Natural killer cell (primary cell): ENCODE measurements at regions not wholly inside any gene's neighbourhood (a gene's known extent, or its start where the extent isn't known, plus 50 kb on each side); places are given as distances from the start of the nearest gene placed in this dataset.

ENCODE experiments used
- ATAC-seq, 3 donors: fragments of 150-1000 bp in 2 of 3; fragments of 200-7000 bp in 1 of 3; cut with Tn5 transposase; 1 replicate in 1 of 3; 2 replicates in 2 of 3; pipeline ENCODE4 v1.10.0; 2021; ENCODE audit warnings: mild to moderate bottlenecking in 2 of 3, moderate library complexity in 2 of 3
- DNase-seq, 2 donors: peaks; one replicate each; pipeline versions ENCODE4 v3.0.0 to v3.0.0-alpha.2; 2013 to 2021; ENCODE audit warnings: mixed read lengths in 1 of 2
- H3K27ac ChIP-seq: one replicate; pipeline ENCODE4 v1.5.1; 2013; ENCODE audit warnings: mild to moderate bottlenecking, low read length
- H3K27me3 ChIP-seq: one replicate; pipeline ENCODE4 v1.6.1; 2013; ENCODE audit warnings: low read length; ENCODE audit not compliant: control insufficient read depth, insufficient read depth
- H3K36me3 ChIP-seq: one replicate; pipeline ENCODE4 v1.6.1; 2013; ENCODE audit warnings: low read length; ENCODE audit not compliant: control insufficient read depth, insufficient read depth
- H3K4me1 ChIP-seq: one replicate; pipeline ENCODE4 v1.6.1; 2013; ENCODE audit warnings: low read length; ENCODE audit not compliant: control insufficient read depth, insufficient read depth
- H3K4me3 ChIP-seq: one replicate; pipeline ENCODE4 v1.5.1; 2013; ENCODE audit warnings: low read length
- H3K9me3 ChIP-seq: one replicate; pipeline ENCODE4 v1.6.1; 2013; ENCODE audit warnings: low read length; ENCODE audit not compliant: control insufficient read depth, insufficient read depth
- H3K27ac Mint-ChIP-seq, 2 donors: one replicate each; pipeline ENCODE4 v1.8.0; 2022; ENCODE audit warnings: mild to moderate bottlenecking in 2 of 2, mixed read lengths in 2 of 2, moderate library complexity in 1 of 2
- H3K27me3 Mint-ChIP-seq, 2 donors: one replicate each; pipeline ENCODE4 v1.8.0; 2022; ENCODE audit warnings: low read depth in 2 of 2, mixed read lengths in 2 of 2
- H3K36me3 Mint-ChIP-seq: one replicate; pipeline ENCODE4 v1.8.0; 2022; ENCODE audit warnings: mixed read lengths
- H3K4me1 Mint-ChIP-seq, 2 donors: one replicate each; pipeline ENCODE4 v1.8.0; 2022; ENCODE audit warnings: mixed read lengths in 2 of 2
- H3K4me3 Mint-ChIP-seq: one replicate; pipeline ENCODE4 v1.8.0; 2022; ENCODE audit warnings: mild to moderate bottlenecking, moderate library complexity, mixed read lengths
- H3K9me3 Mint-ChIP-seq, 2 donors: one replicate each; pipeline ENCODE4 v1.8.0; 2022; ENCODE audit warnings: mixed read lengths in 2 of 2
- CTCF ChIP-seq: fragments of 200-600 bp; IDR thresholded peaks from one replicate; pipeline ENCODE4 v1.8.0; 2022; ENCODE audit warnings: antibody characterized with exemption
- WGBS: methylation state at CpG from one replicate; pipeline ENCODE4 v1.1.7; 2013; ENCODE audit warnings: missing lambda C conversion rate; ENCODE audit not compliant: insufficient coverage; 5-methylcytosine and 5-hydroxymethylcytosine counted together
- intact Hi-C: fragments of 100-400 bp; cut with micrococcal nuclease; formaldehyde crosslinking; loops from one replicate; pipeline ENCODE4 v1.14.2; 2022

DNA sequence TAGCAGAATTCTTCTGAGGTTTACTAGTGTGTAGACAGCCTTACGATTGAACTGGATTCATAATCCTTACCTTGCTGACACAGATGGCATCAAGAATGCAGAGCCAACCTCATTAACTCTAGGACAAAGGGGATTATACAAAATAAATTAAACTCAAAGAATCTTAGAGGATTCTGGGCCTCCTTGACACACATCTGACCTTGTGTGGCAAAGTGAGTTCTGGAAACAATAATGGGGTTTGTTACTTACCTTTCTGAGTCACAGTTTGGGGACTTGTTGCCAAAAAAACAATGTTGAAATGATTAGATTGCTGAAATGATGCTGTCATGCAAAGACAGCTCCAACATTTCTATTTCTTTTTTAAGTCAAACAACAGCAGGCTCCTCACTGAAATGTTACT lies 179.1 kb upstream of the ISX start:
- 80% methylated on average over 1 of the region's 1 CpG for WGBS
- peaks cover 4 to 7% of the 10 kb centered on the region in 2 donors for H3K27me3 Mint-ChIP-seq
- H3K4me3 ChIP-seq: no peak overlapping the region
- H3K36me3 Mint-ChIP-seq: no peaks in the 10 kb centered on the region
- no peaks in the 10 kb centered on the region for H3K4me1 Mint-ChIP-seq
- no peaks in the 10 kb centered on the region for H3K27me3 ChIP-seq
- H3K4me1 ChIP-seq: no peaks in the 10 kb centered on the region
- H3K36me3 ChIP-seq: no peaks in the 10 kb centered on the region
- no peak overlapping the region for H3K27ac Mint-ChIP-seq
- no peak overlapping the region for H3K27ac ChIP-seq
- H3K9me3 Mint-ChIP-seq: peaks cover 0 to 2% of the 10 kb centered on the region in 2 donors
- intact Hi-C loops: no loop called here
- no peak overlapping the region for H3K4me3 Mint-ChIP-seq
- TF ChIP-seq CTCF: no peak
- no peak for DNase-seq
- H3K9me3 ChIP-seq: peaks cover 6% of the 10 kb centered on the region
- ATAC-seq: no peak

GRCh38 chr22:34897126-34897525 lies 168.8 kb upstream of the ISX start:
- Histone ChIP-seq H3K9me3 (no peaks in the 10 kb centered on the region), H3K27ac (no peak overlapping the region), H3K36me3 (no peaks in the 10 kb centered on the region), H3K4me3 (no peak overlapping the region), H3K27me3 (no peaks in the 10 kb centered on the region), H3K4me1 (no peaks in the 10 kb centered on the region)
- intact Hi-C loops: no loop called here
- no peak overlapping the region for H3K27ac Mint-ChIP-seq
- H3K4me1 Mint-ChIP-seq: no peaks in the 10 kb centered on the region
- peaks cover 0 to 2% of the 10 kb centered on the region in 2 donors for H3K9me3 Mint-ChIP-seq
- H3K36me3 Mint-ChIP-seq: no peaks in the 10 kb centered on the region
- TF ChIP-seq CTCF: no peak
- DNase-seq (no peak), ATAC-seq (no peak)
- H3K4me3 Mint-ChIP-seq: no peak overlapping the region
- WGBS: 14% methylated on average over 1 of the region's 1 CpG
- H3K27me3 Mint-ChIP-seq: no peaks in the 10 kb centered on the region

GRCh38 chr22:34902335-34902734 lies 163.6 kb upstream of the ISX start:
- Histone ChIP-seq H3K4me3 (no peak overlapping the region), H3K9me3 (no peaks in the 10 kb centered on the region), H3K4me1 (no peaks in the 10 kb centered on the region), H3K27me3 (no peaks in the 10 kb centered on the region), H3K36me3 (no peaks in the 10 kb centered on the region), H3K27ac (no peak overlapping the region)
- Mint-ChIP-seq H3K4me3 (no peak overlapping the region), H3K4me1 (no peaks in the 10 kb centered on the region), H3K36me3 (no peaks in the 10 kb centered on the region), H3K27ac (no peak overlapping the region), H3K27me3 (no peaks in the 10 kb centered on the region), H3K9me3 (no peaks in the 10 kb centered on the region)
- ATAC-seq: no peak
- intact Hi-C loops: no loop called here
- no peak for TF ChIP-seq CTCF
- DNase-seq: no peak

- no peaks in the 10 kb centered on the region for H3K9me3 ChIP-seq
- H3K27ac ChIP-seq: no peak overlapping the region
- H3K36me3 ChIP-seq: no peaks in the 10 kb centered on the region
- ATAC-seq: no peak
- Mint-ChIP-seq H3K27ac (no peak overlapping the region), H3K27me3 (no peaks in the 10 kb centered on the region), H3K4me3 (no peak overlapping the region), H3K9me3 (no peaks in the 10 kb centered on the region), H3K4me1 (no peaks in the 10 kb centered on the region), H3K36me3 (no peaks in the 10 kb centered on the region)
- WGBS: 82% methylated on average over 4 of the region's 4 CpGs
- H3K4me1 ChIP-seq: no peaks in the 10 kb centered on the region
- intact Hi-C loops: no loop called here
- no peaks in the 10 kb centered on the region for H3K27me3 ChIP-seq
- H3K4me3 ChIP-seq: no peak overlapping the region
- TF ChIP-seq CTCF: no peak
- no peak for DNase-seq
Measured at GRCh38 chr22:34903416-34903815, 162.5 kb upstream of the ISX start.
